T-cell (primary cell): ENCODE measurements at regions not wholly inside any gene's neighbourhood (a gene's known extent, or its start where the extent isn't known, plus 50 kb on each side); places are given as distances from the start of the nearest gene placed in this dataset.

Experiments
- ATAC-seq, 4 experiments: fragments of 200-7000 bp in 3 of 4; fragments of 150-1000 bp in 1 of 4; cut with Tn5 transposase; replicated peaks in 1 of 4; 1 replicate in 3 of 4; 2 replicates in 1 of 4; pipeline ENCODE4 v1.10.0; 2021; ENCODE audit warnings: moderate library complexity in 3 of 4, mild to moderate bottlenecking in 2 of 4, moderate number of reproducible peaks in 1 of 4
- CTCF ChIA-PET, 2 donors: fragments of 300-600 bp; sonication (Branson Sonifier 250); formaldehyde crosslinking; loops; one replicate each; lab custom pipeline; 2022; ENCODE audit warnings: antibody characterized with exemption in 2 of 2; lab: Charles Lee
- POLR2A ChIA-PET, 2 donors: fragments of 300-600 bp; sonication (Branson Sonifier 250); formaldehyde crosslinking; loops; one replicate each; lab custom pipeline; 2022; ENCODE audit warnings: antibody characterized with exemption in 2 of 2; lab: Charles Lee
- DNase-seq, 35 experiments: peaks; one replicate each; pipeline versions ENCODE4 v3.0.0 to v3.0.0-alpha.2; 2013 to 2023
- H3K27ac ChIP-seq: one replicate; pipeline ENCODE4 v1.5.1; 2013; ENCODE audit warnings: low read length
- H3K27me3 ChIP-seq, 2 experiments: replicated peaks in 1 of 2; 1 replicate in 1 of 2; 2 replicates in 1 of 2; pipeline versions ENCODE4 v1.6.1 to v1.7.0; 2013; ENCODE audit warnings: low read length in 1 of 2, mixed read lengths in 1 of 2; ENCODE audit not compliant: control insufficient read depth in 2 of 2, insufficient read depth in 2 of 2; ENCODE audit errors: extremely low read depth in 1 of 2
- H3K36me3 ChIP-seq, 2 donors: 1 replicate in 1 of 2; 2 replicates in 1 of 2; pipeline versions ENCODE4 v1.6.1 to v1.7.0; 2013; ENCODE audit warnings: low read length in 1 of 2; ENCODE audit not compliant: control insufficient read depth in 2 of 2, insufficient read depth in 1 of 2; ENCODE audit errors: extremely low read depth in 1 of 2
- H3K4me1 ChIP-seq, 2 experiments: 1 replicate in 1 of 2; 2 replicates in 1 of 2; pipeline versions ENCODE4 v1.6.1 to v1.7.0; 2013; ENCODE audit warnings: low read length in 2 of 2, mixed read lengths in 1 of 2; ENCODE audit not compliant: insufficient read depth in 2 of 2, control insufficient read depth in 1 of 2; ENCODE audit errors: extremely low read depth in 1 of 2
- H3K4me3 ChIP-seq, 2 donors: 1 replicate in 1 of 2; 2 replicates in 1 of 2; pipeline versions ENCODE4 v1.5.1 to v1.7.0; 2013; ENCODE audit warnings: mild to moderate bottlenecking in 2 of 2, low read length in 1 of 2, moderate library complexity in 1 of 2; ENCODE audit not compliant: control insufficient read depth in 1 of 2; ENCODE audit errors: extremely low read depth in 1 of 2
- H3K9me3 ChIP-seq: 2 replicates; pipeline ENCODE4 v1.7.0; 2013
- H3K27ac Mint-ChIP-seq, 2 donors: one replicate each; pipeline ENCODE4 v1.8.0; 2020 to 2021; ENCODE audit warnings: mild to moderate bottlenecking in 2 of 2, mixed read lengths in 2 of 2
- H3K27me3 Mint-ChIP-seq, 2 donors: one replicate each; pipeline ENCODE4 v1.8.0; 2021 to 2022; ENCODE audit warnings: mixed read lengths in 2 of 2
- H3K36me3 Mint-ChIP-seq: one replicate; pipeline ENCODE4 v1.8.0; 2021; ENCODE audit warnings: mixed read lengths
- H3K4me1 Mint-ChIP-seq, 3 donors: one replicate each; pipeline ENCODE4 v1.8.0; 2020 to 2022; ENCODE audit warnings: mixed read lengths in 3 of 3, mild to moderate bottlenecking in 1 of 3
- H3K4me3 Mint-ChIP-seq, 3 donors: one replicate each; pipeline ENCODE4 v1.8.0; 2020 to 2022; ENCODE audit warnings: mild to moderate bottlenecking in 3 of 3, mixed read lengths in 3 of 3, moderate library complexity in 3 of 3
- H3K9me3 Mint-ChIP-seq, 3 donors: one replicate each; pipeline ENCODE4 v1.8.0; 2020 to 2022; ENCODE audit warnings: mixed read lengths in 3 of 3
- WGBS: methylation state at CpG from one replicate; pipeline ENCODE4 v1.1.5; 2013; ENCODE audit warnings: missing lambda C conversion rate; ENCODE audit not compliant: insufficient coverage; 5-methylcytosine and 5-hydroxymethylcytosine counted together

- WGBS = 61% methylated on average over 6 of the region's 8 CpGs
- no peaks in the 10 kb centered on the region for H3K4me1 ChIP-seq
- H3K27ac ChIP-seq = no peak overlapping the region
- no peaks in the 10 kb centered on the region for H3K9me3 ChIP-seq
- DNase-seq (no peak), ATAC-seq (no peak)
- ChIA-PET POLR2A (no interaction called here), CTCF (no interaction called here)
- no peaks in the 10 kb centered on the region for H3K9me3 Mint-ChIP-seq
- H3K36me3 ChIP-seq = no peaks in the 10 kb centered on the region
- H3K4me1 Mint-ChIP-seq = no peaks in the 10 kb centered on the region
- H3K36me3 Mint-ChIP-seq = no peaks in the 10 kb centered on the region
- H3K4me3 Mint-ChIP-seq = no peak overlapping the region
- no peak overlapping the region for H3K4me3 ChIP-seq
- no peak overlapping the region for H3K27ac Mint-ChIP-seq
- peaks cover 0 to 11% of the 10 kb centered on the region in 2 experiments for H3K27me3 ChIP-seq
- peaks cover 22 to 46% of the 10 kb centered on the region in 2 donors for H3K27me3 Mint-ChIP-seq
Measured at GRCh38 chr9:90301277-90301653, 341.4 kb downstream of the DIRAS2 start.

DNA sequence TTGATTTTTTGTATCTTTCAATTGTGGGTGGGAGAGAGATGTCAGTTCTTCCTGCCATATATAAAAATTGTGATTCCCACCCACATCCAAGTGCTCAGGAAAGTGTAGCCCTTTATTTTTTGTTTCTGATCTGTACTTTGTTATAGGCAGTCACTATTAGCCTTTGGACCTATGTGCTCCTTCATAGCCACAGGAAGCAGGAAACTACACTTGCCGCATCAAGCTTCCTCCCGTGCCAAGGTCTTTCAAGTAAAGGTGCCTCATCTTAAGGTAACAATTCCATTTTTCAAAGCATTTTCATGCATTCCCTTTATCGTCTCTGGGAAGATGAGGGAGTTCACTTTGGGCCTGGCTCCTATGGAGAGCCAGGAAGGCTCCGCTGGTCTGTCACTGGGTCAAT, 339.0 kb downstream of the DIRAS2 start:
- Mint-ChIP-seq H3K27ac (no peak overlapping the region), H3K36me3 (no peaks in the 10 kb centered on the region), H3K4me3 (no peak overlapping the region), H3K9me3 (no peaks in the 10 kb centered on the region), H3K4me1 (no peaks in the 10 kb centered on the region), H3K27me3 (peaks cover 20 to 46% of the 10 kb centered on the region in 2 donors)
- 93% methylated on average over 2 of the region's 4 CpGs for WGBS
- no peak for DNase-seq
- H3K27me3 ChIP-seq = peaks cover 0 to 11% of the 10 kb centered on the region in 2 experiments
- ATAC-seq = no peak
- no peak overlapping the region for H3K27ac ChIP-seq
- no peaks in the 10 kb centered on the region for H3K36me3 ChIP-seq
- no peaks in the 10 kb centered on the region for H3K9me3 ChIP-seq
- no peak overlapping the region for H3K4me3 ChIP-seq
- no peaks in the 10 kb centered on the region for H3K4me1 ChIP-seq
- POLR2A ChIA-PET = no interaction called here
- CTCF ChIA-PET = no interaction called here

- H3K27ac ChIP-seq = no peak overlapping the region
- ChIA-PET POLR2A (no interaction called here), CTCF (interaction anchor here in 1 of 2 donors (0.6 kb wide), 1 partner anchor 41 kb away, joined by 3 read pairs; no protein-coding TSS in a partner anchor)
- DNase-seq (no peak), ATAC-seq (no peak)
- WGBS = 93% methylated on average over 11 of the region's 11 CpGs
- peaks cover 20 to 45% of the 10 kb centered on the region in 2 donors for H3K27me3 Mint-ChIP-seq
- no peaks in the 10 kb centered on the region for H3K9me3 ChIP-seq
- H3K27me3 ChIP-seq = peaks cover 0 to 11% of the 10 kb centered on the region in 2 experiments
- H3K36me3 ChIP-seq = no peaks in the 10 kb centered on the region
- H3K27ac Mint-ChIP-seq = no peak overlapping the region
- H3K9me3 Mint-ChIP-seq = no peaks in the 10 kb centered on the region
- H3K4me3 ChIP-seq = no peak overlapping the region
- no peaks in the 10 kb centered on the region for H3K4me1 ChIP-seq
- H3K4me3 Mint-ChIP-seq = no peak overlapping the region
- H3K4me1 Mint-ChIP-seq = no peaks in the 10 kb centered on the region
- H3K36me3 Mint-ChIP-seq = no peaks in the 10 kb centered on the region
Measured at GRCh38 chr9:90306158-90306557, 336.5 kb downstream of the DIRAS2 start.

DNA sequence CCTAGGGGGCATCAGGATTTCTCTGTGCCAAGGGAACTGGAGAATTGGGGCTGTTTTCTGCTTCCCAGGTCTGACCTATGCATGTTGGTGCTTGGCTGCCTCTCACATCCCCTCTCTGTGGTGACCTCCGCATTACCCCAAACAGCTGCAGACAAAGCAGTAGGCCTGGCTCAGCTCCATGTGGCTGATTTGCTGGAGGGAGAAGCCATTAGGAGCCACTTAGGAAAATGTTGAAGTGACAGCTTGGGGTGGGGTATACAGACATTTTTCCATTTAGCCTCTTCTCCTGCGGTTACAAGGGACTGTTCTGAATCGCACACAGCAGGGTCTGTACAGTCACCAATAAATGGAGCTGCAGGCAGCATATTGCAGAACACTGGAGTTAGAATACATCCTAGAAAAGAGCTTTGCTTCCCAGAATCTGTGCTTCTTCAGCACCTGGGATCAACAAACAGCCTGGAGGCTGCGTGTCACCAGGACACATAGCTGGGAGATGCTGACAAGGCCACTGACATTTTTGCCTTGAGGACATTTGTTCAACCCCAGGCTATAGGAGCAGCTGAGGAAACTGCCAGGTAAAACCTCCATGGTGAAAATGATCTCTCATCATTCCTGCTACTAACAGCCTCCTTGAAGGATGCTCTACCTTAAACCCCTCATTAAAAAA, 335.3 kb downstream of the DIRAS2 start:
- POLR2A ChIA-PET = no interaction called here
- Mint-ChIP-seq H3K27me3 (peaks cover 20 to 40% of the 10 kb centered on the region in 2 donors), H3K9me3 (no peaks in the 10 kb centered on the region), H3K4me3 (no peak overlapping the region), H3K36me3 (no peaks in the 10 kb centered on the region), H3K27ac (no peak overlapping the region), H3K4me1 (no peaks in the 10 kb centered on the region)
- H3K36me3 ChIP-seq = no peaks in the 10 kb centered on the region
- ATAC-seq = no peak
- WGBS = 100% methylated on average over 3 of the region's 4 CpGs
- no peak for DNase-seq
- CTCF ChIA-PET = no interaction called here
- H3K4me1 ChIP-seq = no peaks in the 10 kb centered on the region
- peaks cover 0 to 9% of the 10 kb centered on the region in 2 experiments for H3K27me3 ChIP-seq
- H3K9me3 ChIP-seq = no peaks in the 10 kb centered on the region
- H3K4me3 ChIP-seq = no peak overlapping the region
- H3K27ac ChIP-seq = no peak overlapping the region

DNA sequence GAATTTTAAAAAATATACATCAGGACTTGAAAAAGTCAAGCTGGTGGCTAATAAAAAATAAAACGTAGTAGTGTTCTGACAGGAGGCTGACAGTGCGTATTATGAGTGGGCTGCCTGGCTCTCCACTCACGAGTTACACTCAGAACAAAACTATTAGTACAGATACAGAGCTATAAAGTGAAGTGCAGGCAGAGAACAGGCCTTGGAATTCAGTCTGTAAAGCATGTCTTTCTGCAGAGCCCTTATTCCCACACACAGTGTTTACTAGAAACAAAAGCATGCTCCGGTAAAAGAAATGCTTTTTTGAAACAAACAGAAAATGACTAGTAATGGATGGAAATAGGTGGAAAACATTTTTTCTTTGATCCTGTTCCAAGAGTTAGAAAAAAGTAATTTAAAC, 334.7 kb downstream of the DIRAS2 start:
- DNase-seq = no peak

GRCh38 chr9:90308691-90309090, 333.9 kb downstream of the DIRAS2 start:
- Mint-ChIP-seq H3K27me3 (peaks cover 15 to 26% of the 10 kb centered on the region in 2 donors), H3K4me3 (no peak overlapping the region), H3K9me3 (no peaks in the 10 kb centered on the region), H3K36me3 (no peaks in the 10 kb centered on the region), H3K4me1 (no peaks in the 10 kb centered on the region), H3K27ac (no peak overlapping the region)
- Histone ChIP-seq H3K9me3 (no peaks in the 10 kb centered on the region), H3K27ac (no peak overlapping the region), H3K4me3 (no peak overlapping the region), H3K4me1 (no peaks in the 10 kb centered on the region), H3K36me3 (no peaks in the 10 kb centered on the region), H3K27me3 (peaks cover 0 to 9% of the 10 kb centered on the region in 2 experiments)
- no CpG with 5 or more reads among the region's 4 CpGs for WGBS
- DNase-seq = no peak
- CTCF ChIA-PET = interaction anchor here in 1 of 2 donors (0.6 kb wide), 2 partner anchors 24 to 1134 kb away, joined by 3 read pairs; no protein-coding TSS in a partner anchor
- POLR2A ChIA-PET = no interaction called here
- ATAC-seq = no peak

More for the DNA sequence above, 334.7 kb downstream of the DIRAS2 start:
- ATAC-seq = no peak
- no CpG with 5 or more reads among the region's 4 CpGs for WGBS
- Histone ChIP-seq H3K9me3 (no peaks in the 10 kb centered on the region), H3K27me3 (peaks cover 0 to 9% of the 10 kb centered on the region in 2 experiments), H3K4me1 (no peaks in the 10 kb centered on the region), H3K36me3 (no peaks in the 10 kb centered on the region), H3K4me3 (no peak overlapping the region), H3K27ac (no peak overlapping the region)
- ChIA-PET CTCF (no interaction called here), POLR2A (no interaction called here)
- Mint-ChIP-seq H3K27me3 (peaks cover 20 to 34% of the 10 kb centered on the region in 2 donors), H3K4me3 (no peak overlapping the region), H3K36me3 (no peaks in the 10 kb centered on the region), H3K9me3 (no peaks in the 10 kb centered on the region), H3K4me1 (no peaks in the 10 kb centered on the region), H3K27ac (no peak overlapping the region)
